ES-I3 (cell line): ENCODE measurements at regions not wholly inside any gene's neighbourhood (a gene's known extent, or its start where the extent isn't known, plus 50 kb on each side); places are given as distances from the start of the nearest gene placed in this dataset.

Source experiments
- H3K36me3 ChIP-seq: 2 replicates; pipeline ENCODE4 v1.6.1; 2013; ENCODE audit warnings: mild to moderate bottlenecking, low read length, control low read depth, moderate library complexity; ENCODE audit not compliant: insufficient read depth
- H3K4me1 ChIP-seq: 2 replicates; pipeline ENCODE4 v1.6.1; 2013; ENCODE audit warnings: mild to moderate bottlenecking, control low read depth, low read length; ENCODE audit not compliant: insufficient read depth
- H3K9ac ChIP-seq: 2 replicates; pipeline ENCODE4 v1.6.1; 2013; ENCODE audit warnings: low read depth, mild to moderate bottlenecking, low read length, moderate library complexity
- H3K9me3 ChIP-seq: 2 replicates; pipeline ENCODE4 v1.6.1; 2013; ENCODE audit warnings: mild to moderate bottlenecking, low read length, moderate library complexity; ENCODE audit not compliant: control insufficient read depth, insufficient read depth

- Histone ChIP-seq H3K9ac (no peak overlapping the region), H3K9me3 (no peaks in the 10 kb centered on the region), H3K36me3 (no peaks in the 10 kb centered on the region), H3K4me1 (peaks cover 13% of the 10 kb centered on the region)
These were observed 353.4 kb upstream of the TBL1XR1 start for GRCh38 chr3:177550667-177551066.

GRCh38 chr3:177551431-177551836 is 354.2 kb upstream of the TBL1XR1 start:
- H3K4me1 ChIP-seq, result peaks cover 20% of the 10 kb centered on the region
- no peak overlapping the region for H3K9ac ChIP-seq
- H3K36me3 ChIP-seq, result no peaks in the 10 kb centered on the region
- no peaks in the 10 kb centered on the region for H3K9me3 ChIP-seq

- no peaks in the 10 kb centered on the region for H3K9me3 ChIP-seq
- H3K9ac ChIP-seq, result no peak overlapping the region
- no peaks in the 10 kb centered on the region for H3K36me3 ChIP-seq
These were observed 354.8 kb upstream of the TBL1XR1 start for GRCh38 chr3:177552051-177552450.

GRCh38 chr3:177553012-177553411 is 355.7 kb upstream of the TBL1XR1 start:
- Histone ChIP-seq H3K9ac (no peak overlapping the region), H3K4me1 (peaks cover 21% of the 10 kb centered on the region), H3K9me3 (no peaks in the 10 kb centered on the region), H3K36me3 (no peaks in the 10 kb centered on the region)

More at GRCh38 chr3:177552051-177552450, 354.8 kb upstream of the TBL1XR1 start:
- peaks cover 21% of the 10 kb centered on the region for H3K4me1 ChIP-seq

GRCh38 chr3:177553579-177553978 is 356.3 kb upstream of the TBL1XR1 start:
- Histone ChIP-seq H3K36me3 (no peaks in the 10 kb centered on the region), H3K9ac (no peak overlapping the region), H3K4me1 (peaks cover 21% of the 10 kb centered on the region), H3K9me3 (no peaks in the 10 kb centered on the region)

- Histone ChIP-seq H3K9ac (no peak overlapping the region), H3K36me3 (no peaks in the 10 kb centered on the region)
These were observed 357.8 kb upstream of the TBL1XR1 start for GRCh38 chr3:177554895-177555759.

GRCh38 chr3:177557548-177557947 is 360.3 kb upstream of the TBL1XR1 start:
- Histone ChIP-seq H3K36me3 (no peaks in the 10 kb centered on the region), H3K4me1 (peaks cover 24% of the 10 kb centered on the region), H3K9ac (no peak overlapping the region), H3K9me3 (no peaks in the 10 kb centered on the region)

More at GRCh38 chr3:177554895-177555759, 357.8 kb upstream of the TBL1XR1 start:
- no peaks in the 10 kb centered on the region for H3K9me3 ChIP-seq
- peaks cover 21% of the 10 kb centered on the region for H3K4me1 ChIP-seq

GRCh38 chr3:177561365-177561764 is 364.1 kb upstream of the TBL1XR1 start:
- Histone ChIP-seq H3K36me3 (no peaks in the 10 kb centered on the region), H3K4me1 (peaks cover 13% of the 10 kb centered on the region), H3K9ac (no peak overlapping the region), H3K9me3 (no peaks in the 10 kb centered on the region)

- Histone ChIP-seq H3K9me3 (no peaks in the 10 kb centered on the region), H3K4me1 (peaks cover 17% of the 10 kb centered on the region), H3K9ac (no peak overlapping the region), H3K36me3 (no peaks in the 10 kb centered on the region)
These were observed 364.6 kb upstream of the TBL1XR1 start for GRCh38 chr3:177561769-177562392.

- Histone ChIP-seq H3K9me3 (no peaks in the 10 kb centered on the region), H3K4me1 (peaks cover 18% of the 10 kb centered on the region), H3K9ac (no peak overlapping the region), H3K36me3 (no peaks in the 10 kb centered on the region)
These were observed 366.0 kb upstream of the TBL1XR1 start for GRCh38 chr3:177563243-177563780.

GRCh38 chr3:177563792-177564191 is 366.5 kb upstream of the TBL1XR1 start:
- Histone ChIP-seq H3K4me1 (peaks cover 18% of the 10 kb centered on the region), H3K9me3 (no peaks in the 10 kb centered on the region), H3K9ac (no peak overlapping the region), H3K36me3 (no peaks in the 10 kb centered on the region)

- H3K36me3 ChIP-seq, result no peaks in the 10 kb centered on the region
- H3K9me3 ChIP-seq, result no peaks in the 10 kb centered on the region
- H3K9ac ChIP-seq, result no peak overlapping the region
- H3K4me1 ChIP-seq, result peaks cover 18% of the 10 kb centered on the region
These were observed 368.7 kb upstream of the TBL1XR1 start for GRCh38 chr3:177565981-177566380.

GRCh38 chr3:177567833-177568232 is 370.6 kb upstream of the TBL1XR1 start:
- Histone ChIP-seq H3K9me3 (no peaks in the 10 kb centered on the region), H3K4me1 (peaks cover 12% of the 10 kb centered on the region), H3K9ac (no peak overlapping the region), H3K36me3 (no peaks in the 10 kb centered on the region)

GRCh38 chr3:177569193-177569592 is 371.9 kb upstream of the TBL1XR1 start:
- Histone ChIP-seq H3K36me3 (no peaks in the 10 kb centered on the region), H3K9me3 (no peaks in the 10 kb centered on the region), H3K9ac (no peak overlapping the region), H3K4me1 (peaks cover 11% of the 10 kb centered on the region)
